Fibroblast of lung (primary cell): ENCODE measurements at regions not wholly inside any gene's neighbourhood (a gene's known extent, or its start where the extent isn't known, plus 50 kb on each side); places are given as distances from the start of the nearest gene placed in this dataset.
"Not testable (repeated sequence)": the region's sequence is repeated elsewhere in the genome, so short reads cannot be mapped to it uniquely, and the experiment has no call there.

Experiments
- DNase-seq, 2 donors: peaks; one replicate each; pipeline versions ENCODE4 v3.0.0 to v3.0.0-alpha.2; 2010; ENCODE audit warnings: low read depth in 2 of 2
- H2AFZ ChIP-seq: 2 replicates; pipeline ENCODE4 v1.5.1; 2012; ENCODE audit warnings: low read length, control low read depth, inconsistent platforms
- H3K27ac ChIP-seq: 2 replicates; pipeline ENCODE4 v1.5.1; 2011; ENCODE audit warnings: low read length, control low read depth; ENCODE audit not compliant: insufficient read depth
- H3K27me3 ChIP-seq: 2 replicates; pipeline ENCODE4 v1.5.1; 2011; ENCODE audit warnings: mild to moderate bottlenecking, low read length; ENCODE audit not compliant: control insufficient read depth, insufficient read depth
- H3K36me3 ChIP-seq: 2 replicates; pipeline ENCODE4 v1.5.1; 2011; ENCODE audit warnings: low read length; ENCODE audit not compliant: control insufficient read depth, insufficient read depth
- H3K4me1 ChIP-seq: 2 replicates; pipeline ENCODE4 v1.5.1; 2011; ENCODE audit warnings: low read length; ENCODE audit not compliant: control insufficient read depth, insufficient read depth; ENCODE audit errors: extremely low read depth
- H3K4me2 ChIP-seq: 2 replicates; pipeline ENCODE4 v1.5.1; 2011; ENCODE audit warnings: low read length, control low read depth; ENCODE audit not compliant: insufficient read depth; ENCODE audit errors: extremely low read depth
- H3K4me3 ChIP-seq, 4 experiments: fragments of 200-600 bp in 1 of 4; sonication (generic) in 1 of 4; replicated peaks in 1 of 4; 2 replicates each; pipeline ENCODE4 v1.5.1; 2011 to 2016; ENCODE audit warnings: low read length in 4 of 4, low read depth in 3 of 4, mild to moderate bottlenecking in 3 of 4, control low read depth in 2 of 4, inconsistent platforms in 1 of 4, mixed read lengths in 1 of 4; ENCODE audit not compliant: insufficient read depth in 1 of 4; ENCODE audit errors: control extremely low read depth in 1 of 4
- H3K79me2 ChIP-seq: 2 replicates; pipeline ENCODE4 v1.5.1; 2012; ENCODE audit warnings: mild to moderate bottlenecking, low read length, inconsistent platforms; ENCODE audit not compliant: control insufficient read depth, insufficient read depth
- H3K9ac ChIP-seq: 2 replicates; pipeline ENCODE4 v1.5.1; 2011; ENCODE audit warnings: mild to moderate bottlenecking, low read length, control low read depth; ENCODE audit not compliant: insufficient read depth
- H3K9me3 ChIP-seq: 2 replicates; pipeline ENCODE4 v1.5.1; 2012; ENCODE audit warnings: low read depth, low read length; ENCODE audit not compliant: control insufficient read depth, insufficient read depth
- H4K20me1 ChIP-seq: 2 replicates; pipeline ENCODE4 v1.5.1; 2011; ENCODE audit warnings: low read length; ENCODE audit not compliant: control insufficient read depth, insufficient read depth; ENCODE audit errors: extremely low read depth
- CTCF ChIP-seq, 2 donors: IDR thresholded peaks in 1 of 2; conservative IDR thresholded peaks in 1 of 2; 1 replicate in 1 of 2; 2 replicates in 1 of 2; pipeline ENCODE4 v1.5.1; 2011 to 2012; ENCODE audit warnings: low read length in 2 of 2, control low read depth in 1 of 2, inconsistent platforms in 1 of 2, low read depth in 1 of 2, mild to moderate bottlenecking in 1 of 2
- EZH2 ChIP-seq: IDR thresholded peaks from 2 replicates; pipeline ENCODE4 v1.5.1; 2012; ENCODE audit warnings: low read length, control low read depth, mild to moderate bottlenecking; ENCODE audit errors: missing control alignments

- Histone ChIP-seq H3K27me3 (no peaks in the 10 kb centered on the region), H3K9ac (no peak overlapping the region), H3K9me3 (no peaks in the 10 kb centered on the region), H3K4me1 (no peaks in the 10 kb centered on the region), H3K79me2 (no peaks in the 10 kb centered on the region), H4K20me1 (no peaks in the 10 kb centered on the region), H2AFZ (no peak overlapping the region), H3K4me2 (no peak overlapping the region), H3K27ac (no peak overlapping the region), H3K36me3 (no peaks in the 10 kb centered on the region), H3K4me3 (no peak overlapping the region)
- no peak for TF ChIP-seq EZH2
- TF ChIP-seq CTCF (conservative IDR thresholded peaks at IDR 0.05 in 1 of 2, IDR thresholded peaks at IDR 0.05 in 1 of 2; ENCODE audit: low read depth in 1 of 2, low read length in 2 of 2) = no peak
- DNase-seq = no peak
Measured at GRCh38 chr3:176611703-176612102, 585.6 kb downstream of the TBL1XR1 start.

- no peak for DNase-seq
- TF ChIP-seq CTCF (conservative IDR thresholded peaks at IDR 0.05 in 1 of 2, IDR thresholded peaks at IDR 0.05 in 1 of 2; ENCODE audit: low read depth in 1 of 2, low read length in 2 of 2) = no peak
- TF ChIP-seq EZH2 = no peak
- H4K20me1 ChIP-seq = no peaks in the 10 kb centered on the region
- H3K79me2 ChIP-seq = no peaks in the 10 kb centered on the region
- H3K36me3 ChIP-seq = no peaks in the 10 kb centered on the region
- H3K4me1 ChIP-seq = no peaks in the 10 kb centered on the region
- no peak overlapping the region for H3K27ac ChIP-seq
- no peaks in the 10 kb centered on the region for H3K9me3 ChIP-seq
- H3K27me3 ChIP-seq = no peaks in the 10 kb centered on the region
- no peak overlapping the region for H3K4me2 ChIP-seq
- H2AFZ ChIP-seq = no peak overlapping the region
- no peak overlapping the region for H3K4me3 ChIP-seq
- no peak overlapping the region for H3K9ac ChIP-seq
Measured at GRCh38 chr3:176609361-176609760, 587.9 kb downstream of the TBL1XR1 start.

- not testable (repeated sequence) for H3K79me2 ChIP-seq, H3K4me3 ChIP-seq, H3K27me3 ChIP-seq, H2AFZ ChIP-seq, H3K4me1 ChIP-seq, H3K27ac ChIP-seq, H3K9me3 ChIP-seq, H3K36me3 ChIP-seq, H3K4me2 ChIP-seq, H4K20me1 ChIP-seq, H3K9ac ChIP-seq, DNase-seq
Measured at GRCh38 chr3:176605553-176605952, 591.7 kb downstream of the TBL1XR1 start.
